ENCODE measurements at regions not wholly inside any gene's neighbourhood (a gene's known extent, or its start where the extent isn't known, plus 50 kb on each side); places are given as distances from the start of the nearest gene placed in this dataset.

DNA sequence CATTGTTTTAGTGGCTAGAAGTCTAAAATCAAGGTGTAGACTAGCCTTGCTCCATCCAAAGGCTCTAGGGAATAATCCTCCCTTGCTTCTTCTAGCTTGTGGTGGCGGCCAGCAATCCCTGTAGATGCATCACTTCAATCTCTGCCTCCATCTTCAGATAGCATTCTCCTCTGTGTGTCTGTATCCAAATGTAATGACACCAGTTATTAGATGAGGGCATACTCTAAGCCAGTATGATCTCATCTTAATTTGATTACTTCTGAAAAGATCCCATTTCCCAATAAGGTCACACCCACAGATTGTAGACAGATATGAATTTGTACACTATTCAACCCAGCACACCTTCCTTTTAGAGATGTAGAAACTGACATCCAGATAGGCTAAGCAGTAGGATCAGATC is 334.5 kb upstream of the KCNMB2 start:
- DNase-seq, result no peak
- H3K27ac ChIP-seq (ENCODE audit: low read depth, low read length), result no peak overlapping the region
- H3K79me2 ChIP-seq (ENCODE audit: control insufficient read depth, insufficient read depth, low read length, poor library complexity), result no peaks in the 10 kb centered on the region
- H3K79me1 ChIP-seq (ENCODE audit: low read length), result peaks cover 1% of the 10 kb centered on the region
- H3K14ac ChIP-seq (ENCODE audit: low read length), result no peak overlapping the region
- H3K4me3 ChIP-seq (ENCODE audit: low read depth, low read length), result no peak overlapping the region
- no peak overlapping the region for H3K23ac ChIP-seq (ENCODE audit: low read length)
- no peaks in the 10 kb centered on the region for H3K36me3 ChIP-seq (ENCODE audit: control insufficient read depth in 1 of 2, insufficient read depth in 2 of 2, low read length in 2 of 2)
- H2BK12ac ChIP-seq (ENCODE audit: low read length), result no peak overlapping the region
- H3K18ac ChIP-seq (ENCODE audit: low read length), result no peak overlapping the region
- no peak overlapping the region for H4K12ac ChIP-seq (ENCODE audit: low read depth, low read length)
- no CpG with 5 or more reads among the region's 1 CpG for WGBS (ENCODE audit: extremely low coverage, insufficient coverage, insufficient read length)
- no peak overlapping the region for H4K8ac ChIP-seq (ENCODE audit: low read depth, low read length)
- no peaks in the 10 kb centered on the region for H3K4me1 ChIP-seq (ENCODE audit: control insufficient read depth in 1 of 2, insufficient read depth in 2 of 2, low read length in 2 of 2)
- no peaks in the 10 kb centered on the region for H3K27me3 ChIP-seq (ENCODE audit: insufficient read depth, low read length)
- no peak overlapping the region for H4K91ac ChIP-seq (ENCODE audit: low read depth, low read length)
- no peak overlapping the region for H3K4me2 ChIP-seq (ENCODE audit: low read length)
- H3K4ac ChIP-seq (ENCODE audit: low read depth, low read length), result no peak overlapping the region
- no peak overlapping the region for H2BK5ac ChIP-seq (ENCODE audit: low read depth, low read length, poor library complexity)
- H2AK5ac ChIP-seq (ENCODE audit: low read length), result no peak overlapping the region
- no peak overlapping the region for H3K9ac ChIP-seq (ENCODE audit: low read length)
- H2AFZ ChIP-seq (ENCODE audit: insufficient read depth, low read length, poor library complexity), result no peak overlapping the region
- no peaks in the 10 kb centered on the region for H3K9me3 ChIP-seq (ENCODE audit: insufficient read depth, low read depth, low read length)
- H2BK120ac ChIP-seq (ENCODE audit: insufficient read depth, low read length, poor library complexity), result no peak overlapping the region

DNA sequence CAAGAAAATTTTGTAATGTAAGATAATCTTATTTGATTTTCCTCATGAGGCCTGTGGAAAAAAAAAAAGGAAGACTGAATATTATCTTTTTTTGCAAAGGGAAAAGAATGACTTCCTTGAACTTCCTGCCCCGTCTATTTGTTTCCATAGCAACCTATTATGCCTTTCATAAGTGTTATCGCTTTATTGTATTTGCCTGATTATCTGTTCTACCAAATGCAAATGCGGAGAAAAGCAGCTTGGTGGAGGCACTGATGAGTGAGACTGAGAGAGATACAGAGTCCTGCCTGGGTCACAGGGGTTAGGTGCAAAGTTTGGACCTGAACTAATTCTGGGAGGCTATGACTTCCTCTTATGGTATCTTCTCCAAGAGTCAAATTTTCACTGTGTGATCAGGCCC is 334.0 kb upstream of the KCNMB2 start:
- Histone ChIP-seq H4K12ac (ENCODE audit: low read depth, low read length) (no peak overlapping the region), H3K14ac (ENCODE audit: low read length) (no peak overlapping the region), H3K27ac (ENCODE audit: low read depth, low read length) (no peak overlapping the region), H3K36me3 (ENCODE audit: control insufficient read depth in 1 of 2, insufficient read depth in 2 of 2, low read length in 2 of 2) (no peaks in the 10 kb centered on the region), H2BK5ac (ENCODE audit: low read depth, low read length, poor library complexity) (no peak overlapping the region), H3K4me3 (ENCODE audit: low read depth, low read length) (no peak overlapping the region), H2BK12ac (ENCODE audit: low read length) (no peak overlapping the region), H4K91ac (ENCODE audit: low read depth, low read length) (no peak overlapping the region), H3K79me2 (ENCODE audit: control insufficient read depth, insufficient read depth, low read length, poor library complexity) (no peaks in the 10 kb centered on the region), H3K4me1 (ENCODE audit: control insufficient read depth in 1 of 2, insufficient read depth in 2 of 2, low read length in 2 of 2) (no peaks in the 10 kb centered on the region), H2AK5ac (ENCODE audit: low read length) (no peak overlapping the region), H3K9me3 (ENCODE audit: insufficient read depth, low read depth, low read length) (no peaks in the 10 kb centered on the region), H3K79me1 (ENCODE audit: low read length) (peaks cover 1% of the 10 kb centered on the region), H2BK120ac (ENCODE audit: insufficient read depth, low read length, poor library complexity) (no peak overlapping the region), H3K23ac (ENCODE audit: low read length) (no peak overlapping the region), H3K9ac (ENCODE audit: low read length) (no peak overlapping the region), H3K18ac (ENCODE audit: low read length) (no peak overlapping the region), H3K27me3 (ENCODE audit: insufficient read depth, low read length) (no peaks in the 10 kb centered on the region), H2AFZ (ENCODE audit: insufficient read depth, low read length, poor library complexity) (no peak overlapping the region), H4K8ac (ENCODE audit: low read depth, low read length) (no peak overlapping the region), H3K4me2 (ENCODE audit: low read length) (no peak overlapping the region), H3K4ac (ENCODE audit: low read depth, low read length) (no peak overlapping the region)
- DNase-seq, result no peak
- WGBS (ENCODE audit: extremely low coverage, insufficient coverage, insufficient read length), result no CpG with 5 or more reads among the region's 3 CpGs

DNA sequence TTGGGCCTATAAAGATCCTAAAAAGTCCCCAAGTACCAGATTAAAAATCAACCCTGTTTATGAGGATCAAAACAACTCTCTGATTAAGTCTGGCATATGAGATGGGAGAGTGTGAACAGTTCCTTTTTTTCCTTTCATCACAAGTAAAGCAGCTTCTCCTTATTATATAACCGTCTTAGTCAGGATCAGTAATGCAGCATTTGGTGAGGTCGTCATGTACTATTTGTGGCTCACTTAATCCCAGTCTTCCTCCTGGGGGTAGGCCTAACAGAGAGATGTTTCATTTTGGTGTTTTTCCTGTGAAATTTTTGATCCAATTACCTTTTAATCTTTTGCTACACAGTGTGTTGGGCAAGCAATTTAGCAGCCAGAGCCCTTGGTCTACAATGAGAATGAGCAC is 333.1 kb upstream of the KCNMB2 start:
- DNase-seq, result no peak

DNA sequence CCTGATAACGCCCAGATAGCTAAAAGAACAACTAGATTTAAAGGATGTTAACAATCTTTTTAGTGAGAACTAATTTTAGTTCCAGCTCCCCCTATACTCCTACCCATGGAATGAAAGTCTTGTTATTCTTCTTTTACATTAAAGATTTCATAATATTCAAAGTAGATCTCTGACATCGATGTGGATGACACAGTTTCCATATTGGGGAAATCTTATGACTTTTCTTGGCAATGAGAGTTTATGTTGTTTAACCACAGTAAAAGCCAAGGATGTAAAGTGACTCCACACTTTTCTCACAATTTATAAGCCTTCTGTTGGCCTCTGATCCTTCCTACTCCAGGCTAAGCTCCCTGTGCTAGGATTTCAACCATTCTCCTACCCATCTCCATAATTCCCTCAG is 332.6 kb upstream of the KCNMB2 start:
- Histone ChIP-seq H3K18ac (ENCODE audit: low read length) (no peak overlapping the region), H2AFZ (ENCODE audit: insufficient read depth, low read length, poor library complexity) (no peak overlapping the region), H4K91ac (ENCODE audit: low read depth, low read length) (peak overlapping the region; percentile 14), H2BK5ac (ENCODE audit: low read depth, low read length, poor library complexity) (no peak overlapping the region), H3K4ac (ENCODE audit: low read depth, low read length) (no peak overlapping the region), H3K36me3 (ENCODE audit: control insufficient read depth in 1 of 2, insufficient read depth in 2 of 2, low read length in 2 of 2) (no peaks in the 10 kb centered on the region), H2BK120ac (ENCODE audit: insufficient read depth, low read length, poor library complexity) (no peak overlapping the region), H3K9me3 (ENCODE audit: insufficient read depth, low read depth, low read length) (no peaks in the 10 kb centered on the region), H2AK5ac (ENCODE audit: low read length) (no peak overlapping the region), H3K27ac (ENCODE audit: low read depth, low read length) (no peak overlapping the region), H3K4me2 (ENCODE audit: low read length) (no peak overlapping the region), H3K9ac (ENCODE audit: low read length) (no peak overlapping the region), H3K79me2 (ENCODE audit: control insufficient read depth, insufficient read depth, low read length, poor library complexity) (no peaks in the 10 kb centered on the region), H4K8ac (ENCODE audit: low read depth, low read length) (no peak overlapping the region), H2BK12ac (ENCODE audit: low read length) (no peak overlapping the region), H4K12ac (ENCODE audit: low read depth, low read length) (no peak overlapping the region), H3K23ac (ENCODE audit: low read length) (no peak overlapping the region), H3K4me1 (ENCODE audit: control insufficient read depth in 1 of 2, insufficient read depth in 2 of 2, low read length in 2 of 2) (peaks cover 2 to 6% of the 10 kb centered on the region in 2 experiments), H3K14ac (ENCODE audit: low read length) (no peak overlapping the region), H3K79me1 (ENCODE audit: low read length) (peaks cover 1% of the 10 kb centered on the region), H3K27me3 (ENCODE audit: insufficient read depth, low read length) (no peaks in the 10 kb centered on the region), H3K4me3 (ENCODE audit: low read depth, low read length) (no peak overlapping the region)
- WGBS (ENCODE audit: extremely low coverage, insufficient coverage, insufficient read length), result no CpG with 5 or more reads among the region's 2 CpGs
- no peak for DNase-seq

More for the DNA sequence above, 333.1 kb upstream of the KCNMB2 start:
- no peaks in the 10 kb centered on the region for H3K79me2 ChIP-seq (ENCODE audit: control insufficient read depth, insufficient read depth, low read length, poor library complexity)
- H3K4me2 ChIP-seq (ENCODE audit: low read length), result no peak overlapping the region
- H2BK5ac ChIP-seq (ENCODE audit: low read depth, low read length, poor library complexity), result no peak overlapping the region
- H3K27me3 ChIP-seq (ENCODE audit: insufficient read depth, low read length), result no peaks in the 10 kb centered on the region
- H3K4me3 ChIP-seq (ENCODE audit: low read depth, low read length), result no peak overlapping the region
- H3K23ac ChIP-seq (ENCODE audit: low read length), result no peak overlapping the region
- H2AK5ac ChIP-seq (ENCODE audit: low read length), result no peak overlapping the region
- H3K79me1 ChIP-seq (ENCODE audit: low read length), result peaks cover 1% of the 10 kb centered on the region
- no peaks in the 10 kb centered on the region for H3K36me3 ChIP-seq (ENCODE audit: control insufficient read depth in 1 of 2, insufficient read depth in 2 of 2, low read length in 2 of 2)
- peaks cover 0 to 6% of the 10 kb centered on the region in 2 experiments for H3K4me1 ChIP-seq (ENCODE audit: control insufficient read depth in 1 of 2, insufficient read depth in 2 of 2, low read length in 2 of 2)
- H3K9me3 ChIP-seq (ENCODE audit: insufficient read depth, low read depth, low read length), result no peaks in the 10 kb centered on the region
- no CpG with 5 or more reads among the region's 2 CpGs for WGBS (ENCODE audit: extremely low coverage, insufficient coverage, insufficient read length)
- H3K4ac ChIP-seq (ENCODE audit: low read depth, low read length), result no peak overlapping the region
- no peak overlapping the region for H3K18ac ChIP-seq (ENCODE audit: low read length)
- H3K9ac ChIP-seq (ENCODE audit: low read length), result no peak overlapping the region
- H2AFZ ChIP-seq (ENCODE audit: insufficient read depth, low read length, poor library complexity), result no peak overlapping the region
- H3K14ac ChIP-seq (ENCODE audit: low read length), result no peak overlapping the region
- H3K27ac ChIP-seq (ENCODE audit: low read depth, low read length), result no peak overlapping the region
- no peak overlapping the region for H4K91ac ChIP-seq (ENCODE audit: low read depth, low read length)
- H2BK120ac ChIP-seq (ENCODE audit: insufficient read depth, low read length, poor library complexity), result no peak overlapping the region
- H4K12ac ChIP-seq (ENCODE audit: low read depth, low read length), result no peak overlapping the region
- no peak overlapping the region for H4K8ac ChIP-seq (ENCODE audit: low read depth, low read length)
- no peak overlapping the region for H2BK12ac ChIP-seq (ENCODE audit: low read length)

All from trophoblast cell (in vitro differentiated cells and primary cell).